ENCODE measurements at regions not wholly inside any gene's neighbourhood (a gene's known extent, or its start where the extent isn't known, plus 50 kb on each side); places are given as distances from the start of the nearest gene placed in this dataset.

- TF ChIP-seq CTCF (conservative IDR thresholded peaks at IDR 0.05) (no peak), ZFX (IDR thresholded peaks at IDR 0.05) (no peak)
Measured at GRCh38 chr21:16847211-16847610, 665.6 kb upstream of the CXADR start.

All from C4-2B (cell line).